ENCODE measurements at regions not wholly inside any gene's neighbourhood (a gene's known extent, or its start where the extent isn't known, plus 50 kb on each side); places are given as distances from the start of the nearest gene placed in this dataset.
"Not testable (repeated sequence)": the region's sequence is repeated elsewhere in the genome, so short reads cannot be mapped to it uniquely, and the experiment has no call there.

- H3K4me3 ChIP-seq (ENCODE audit: low read length), result no peak overlapping the region
These were observed 433.4 kb upstream of the OR4E1 start for GRCh38 chr14:22106700-22107697.

GRCh38 chr14:22105624-22106006 is 432.0 kb upstream of the OR4E1 start:
- H3K9ac ChIP-seq (ENCODE audit: low read length), result no peak overlapping the region
- no peaks in the 10 kb centered on the region for H3K27me3 ChIP-seq (ENCODE audit: control insufficient read depth, insufficient read depth, low read length)
- H3K4me1 ChIP-seq (ENCODE audit: control insufficient read depth, insufficient read depth, low read length), result no peaks in the 10 kb centered on the region
- H3K4me3 ChIP-seq (ENCODE audit: low read length), result no peak overlapping the region
- H3K9me3 ChIP-seq (ENCODE audit: control insufficient read depth, low read length), result no peaks in the 10 kb centered on the region
- no peaks in the 10 kb centered on the region for H3K36me3 ChIP-seq (ENCODE audit: control insufficient read depth, insufficient read depth, low read length)

More at GRCh38 chr14:22106700-22107697, 433.4 kb upstream of the OR4E1 start:
- Histone ChIP-seq H3K36me3 (ENCODE audit: control insufficient read depth, insufficient read depth, low read length) (no peaks in the 10 kb centered on the region), H3K9ac (ENCODE audit: low read length) (no peak overlapping the region), H3K4me1 (ENCODE audit: control insufficient read depth, insufficient read depth, low read length) (no peaks in the 10 kb centered on the region), H3K27me3 (ENCODE audit: control insufficient read depth, insufficient read depth, low read length) (no peaks in the 10 kb centered on the region), H3K9me3 (ENCODE audit: control insufficient read depth, low read length) (no peaks in the 10 kb centered on the region)

GRCh38 chr14:22105006-22105623 is 431.5 kb upstream of the OR4E1 start:
- no peaks in the 10 kb centered on the region for H3K27me3 ChIP-seq (ENCODE audit: control insufficient read depth, insufficient read depth, low read length)
- H3K9ac ChIP-seq (ENCODE audit: low read length), result no peak overlapping the region
- H3K4me3 ChIP-seq (ENCODE audit: low read length), result no peak overlapping the region

GRCh38 chr14:22100764-22101120 is 427.1 kb upstream of the OR4E1 start:
- H3K4me3 ChIP-seq (ENCODE audit: low read length), result not testable (repeated sequence)

More at GRCh38 chr14:22105006-22105623, 431.5 kb upstream of the OR4E1 start:
- Histone ChIP-seq H3K4me1 (ENCODE audit: control insufficient read depth, insufficient read depth, low read length) (no peaks in the 10 kb centered on the region), H3K36me3 (ENCODE audit: control insufficient read depth, insufficient read depth, low read length) (no peaks in the 10 kb centered on the region), H3K9me3 (ENCODE audit: control insufficient read depth, low read length) (no peaks in the 10 kb centered on the region)

GRCh38 chr14:22099942-22100763 is 426.5 kb upstream of the OR4E1 start:
- Histone ChIP-seq H3K36me3 (ENCODE audit: control insufficient read depth, insufficient read depth, low read length) (no peaks in the 10 kb centered on the region), H3K9me3 (ENCODE audit: control insufficient read depth, low read length) (no peaks in the 10 kb centered on the region), H3K27me3 (ENCODE audit: control insufficient read depth, insufficient read depth, low read length) (no peaks in the 10 kb centered on the region), H3K9ac (ENCODE audit: low read length) (no peak overlapping the region), H3K4me1 (ENCODE audit: control insufficient read depth, insufficient read depth, low read length) (no peaks in the 10 kb centered on the region), H3K4me3 (ENCODE audit: low read length) (no peak overlapping the region)

More at GRCh38 chr14:22100764-22101120, 427.1 kb upstream of the OR4E1 start:
- H3K9me3 ChIP-seq (ENCODE audit: control insufficient read depth, low read length); H3K4me1 ChIP-seq (ENCODE audit: control insufficient read depth, insufficient read depth, low read length); H3K9ac ChIP-seq (ENCODE audit: low read length); H3K36me3 ChIP-seq (ENCODE audit: control insufficient read depth, insufficient read depth, low read length); H3K27me3 ChIP-seq (ENCODE audit: control insufficient read depth, insufficient read depth, low read length): not testable (repeated sequence)

- H3K9me3 ChIP-seq (ENCODE audit: control insufficient read depth, low read length), result no peaks in the 10 kb centered on the region
- H3K4me1 ChIP-seq (ENCODE audit: control insufficient read depth, insufficient read depth, low read length), result no peaks in the 10 kb centered on the region
- no peaks in the 10 kb centered on the region for H3K27me3 ChIP-seq (ENCODE audit: control insufficient read depth, insufficient read depth, low read length)
- no peaks in the 10 kb centered on the region for H3K36me3 ChIP-seq (ENCODE audit: control insufficient read depth, insufficient read depth, low read length)
- no peak overlapping the region for H3K4me3 ChIP-seq (ENCODE audit: low read length)
- H3K9ac ChIP-seq (ENCODE audit: low read length), result no peak overlapping the region
These were observed 424.8 kb upstream of the OR4E1 start for GRCh38 chr14:22098435-22098834.

GRCh38 chr14:22097586-22098292 is 424.1 kb upstream of the OR4E1 start:
- Histone ChIP-seq H3K9ac (ENCODE audit: low read length) (no peak overlapping the region), H3K27me3 (ENCODE audit: control insufficient read depth, insufficient read depth, low read length) (no peaks in the 10 kb centered on the region)

GRCh38 chr14:22097072-22097471 is 423.5 kb upstream of the OR4E1 start:
- Histone ChIP-seq H3K9me3 (ENCODE audit: control insufficient read depth, low read length) (no peaks in the 10 kb centered on the region), H3K36me3 (ENCODE audit: control insufficient read depth, insufficient read depth, low read length) (no peaks in the 10 kb centered on the region), H3K9ac (ENCODE audit: low read length) (no peak overlapping the region), H3K4me3 (ENCODE audit: low read length) (no peak overlapping the region), H3K27me3 (ENCODE audit: control insufficient read depth, insufficient read depth, low read length) (no peaks in the 10 kb centered on the region), H3K4me1 (ENCODE audit: control insufficient read depth, insufficient read depth, low read length) (no peaks in the 10 kb centered on the region)

More at GRCh38 chr14:22097586-22098292, 424.1 kb upstream of the OR4E1 start:
- Histone ChIP-seq H3K4me3 (ENCODE audit: low read length) (no peak overlapping the region), H3K9me3 (ENCODE audit: control insufficient read depth, low read length) (no peaks in the 10 kb centered on the region), H3K36me3 (ENCODE audit: control insufficient read depth, insufficient read depth, low read length) (no peaks in the 10 kb centered on the region), H3K4me1 (ENCODE audit: control insufficient read depth, insufficient read depth, low read length) (no peaks in the 10 kb centered on the region)

GRCh38 chr14:22096514-22096895 is 422.9 kb upstream of the OR4E1 start:
- Histone ChIP-seq H3K9me3 (ENCODE audit: control insufficient read depth, low read length) (no peaks in the 10 kb centered on the region), H3K36me3 (ENCODE audit: control insufficient read depth, insufficient read depth, low read length) (no peaks in the 10 kb centered on the region), H3K4me3 (ENCODE audit: low read length) (no peak overlapping the region), H3K9ac (ENCODE audit: low read length) (no peak overlapping the region), H3K27me3 (ENCODE audit: control insufficient read depth, insufficient read depth, low read length) (no peaks in the 10 kb centered on the region), H3K4me1 (ENCODE audit: control insufficient read depth, insufficient read depth, low read length) (no peaks in the 10 kb centered on the region)

GRCh38 chr14:22095860-22096513 is 422.4 kb upstream of the OR4E1 start:
- Histone ChIP-seq H3K9me3 (ENCODE audit: control insufficient read depth, low read length) (no peaks in the 10 kb centered on the region), H3K4me1 (ENCODE audit: control insufficient read depth, insufficient read depth, low read length) (no peaks in the 10 kb centered on the region), H3K36me3 (ENCODE audit: control insufficient read depth, insufficient read depth, low read length) (no peaks in the 10 kb centered on the region), H3K9ac (ENCODE audit: low read length) (no peak overlapping the region), H3K27me3 (ENCODE audit: control insufficient read depth, insufficient read depth, low read length) (no peaks in the 10 kb centered on the region), H3K4me3 (ENCODE audit: low read length) (no peak overlapping the region)

- Histone ChIP-seq H3K4me1 (ENCODE audit: control insufficient read depth, insufficient read depth, low read length) (no peaks in the 10 kb centered on the region), H3K27me3 (ENCODE audit: control insufficient read depth, insufficient read depth, low read length) (no peaks in the 10 kb centered on the region), H3K9ac (ENCODE audit: low read length) (no peak overlapping the region), H3K9me3 (ENCODE audit: control insufficient read depth, low read length) (no peaks in the 10 kb centered on the region), H3K4me3 (ENCODE audit: low read length) (no peak overlapping the region), H3K36me3 (ENCODE audit: control insufficient read depth, insufficient read depth, low read length) (no peaks in the 10 kb centered on the region)
These were observed 416.3 kb upstream of the OR4E1 start for GRCh38 chr14:22089940-22090339.

All from mucosa of stomach (tissue), 1 donor.